ENCODE measurements at regions not wholly inside any gene's neighbourhood (a gene's known extent, or its start where the extent isn't known, plus 50 kb on each side); places are given as distances from the start of the nearest gene placed in this dataset.

GRCh38 chr10:124300224-124300623 is 118.5 kb downstream of the OAT start:
- TF ChIP-seq OVOL2 (CRISPR knock-in tag; IDR thresholded peaks at IDR 0.05; ENCODE audit: borderline replicate concordance) (no peak), CBFB (CRISPR knock-in tag; IDR thresholded peaks at IDR 0.05; ENCODE audit: low read depth) (no peak), ZNF138 (CRISPR knock-in tag; conservative IDR thresholded peaks at IDR 0.05) (no peak), ATF3 (CRISPR knock-in tag; conservative IDR thresholded peaks at IDR 0.05) (no peak), TCF7 (CRISPR knock-in tag; IDR thresholded peaks at IDR 0.05; ENCODE audit: low read depth) (no peak), SMAD3 (CRISPR knock-in tag; IDR thresholded peaks at IDR 0.05; ENCODE audit: borderline replicate concordance) (no peak), ZNF263 (CRISPR knock-in tag; IDR thresholded peaks at IDR 0.05; ENCODE audit: low read depth) (no peak), CREB1 (CRISPR knock-in tag; IDR thresholded peaks at IDR 0.05) (no peak), E2F4 (CRISPR knock-in tag; IDR thresholded peaks at IDR 0.05; ENCODE audit: borderline replicate concordance, low read depth) (no peak), PRRX2 (CRISPR knock-in tag; IDR thresholded peaks at IDR 0.05) (no peak)
- CTCF ChIA-PET: interaction anchor here (1.5 kb wide), 1 partner anchor 103 kb away, joined by 4 read pairs; no protein-coding TSS in a partner anchor

GRCh38 chr10:124299696-124300095 is 119.0 kb downstream of the OAT start:
- CTCF ChIA-PET: interaction anchor here (1.5 kb wide), 1 partner anchor 104 kb away, joined by 4 read pairs; no protein-coding TSS in a partner anchor
- Mint-ChIP-seq H3K27me3 (ENCODE audit: low read depth) (peaks cover 9% of the 10 kb centered on the region), H3K36me3 (peaks cover 14% of the 10 kb centered on the region), H3K4me1 (no peaks in the 10 kb centered on the region), H3K4me3 (no peak overlapping the region), H3K27ac (no peak overlapping the region), H3K9me3 (peaks cover 30% of the 10 kb centered on the region)
- DNase-seq (ENCODE audit: low spot score) (no peak), ATAC-seq (no peak)
- POLR2A ChIA-PET: no interaction called here
- TF ChIP-seq ZNF532 (CRISPR knock-in tag; IDR thresholded peaks at IDR 0.05; ENCODE audit: borderline replicate concordance) (no peak), JAZF1 (CRISPR knock-in tag; IDR thresholded peaks at IDR 0.05) (no peak), AR (CRISPR knock-in tag; IDR thresholded peaks at IDR 0.05) (no peak), ZNF138 (CRISPR knock-in tag; conservative IDR thresholded peaks at IDR 0.05) (no peak), NR2C2 (CRISPR knock-in tag; IDR thresholded peaks at IDR 0.05) (no peak), PRRX2 (CRISPR knock-in tag; IDR thresholded peaks at IDR 0.05) (no peak), FOXP4 (CRISPR knock-in tag; IDR thresholded peaks at IDR 0.05) (no peak), EMX1 (CRISPR knock-in tag; IDR thresholded peaks at IDR 0.05) (no peak), HMGXB4 (CRISPR knock-in tag; IDR thresholded peaks at IDR 0.05) (no peak), ESRRA (CRISPR knock-in tag; IDR thresholded peaks at IDR 0.05; ENCODE audit: borderline replicate concordance) (no peak), MYBL2 (CRISPR knock-in tag; IDR thresholded peaks at IDR 0.05) (no peak), CDX4 (CRISPR knock-in tag; IDR thresholded peaks at IDR 0.05; ENCODE audit: borderline replicate concordance) (no peak), CBFB (CRISPR knock-in tag; IDR thresholded peaks at IDR 0.05; ENCODE audit: low read depth) (no peak)

More at GRCh38 chr10:124300224-124300623, 118.5 kb downstream of the OAT start:
- POLR2A ChIA-PET: no interaction called here
- Mint-ChIP-seq H3K4me3 (no peak overlapping the region), H3K4me1 (no peaks in the 10 kb centered on the region), H3K36me3 (peaks cover 14% of the 10 kb centered on the region), H3K9me3 (peaks cover 30% of the 10 kb centered on the region), H3K27ac (no peak overlapping the region), H3K27me3 (ENCODE audit: low read depth) (peaks cover 9% of the 10 kb centered on the region)
- ATAC-seq: no peak
- no peak for DNase-seq (ENCODE audit: low spot score)

All from WTC11 (cell line).